ENCODE measurements at regions not wholly inside any gene's neighbourhood (a gene's known extent, or its start where the extent isn't known, plus 50 kb on each side); places are given as distances from the start of the nearest gene placed in this dataset.

DNA sequence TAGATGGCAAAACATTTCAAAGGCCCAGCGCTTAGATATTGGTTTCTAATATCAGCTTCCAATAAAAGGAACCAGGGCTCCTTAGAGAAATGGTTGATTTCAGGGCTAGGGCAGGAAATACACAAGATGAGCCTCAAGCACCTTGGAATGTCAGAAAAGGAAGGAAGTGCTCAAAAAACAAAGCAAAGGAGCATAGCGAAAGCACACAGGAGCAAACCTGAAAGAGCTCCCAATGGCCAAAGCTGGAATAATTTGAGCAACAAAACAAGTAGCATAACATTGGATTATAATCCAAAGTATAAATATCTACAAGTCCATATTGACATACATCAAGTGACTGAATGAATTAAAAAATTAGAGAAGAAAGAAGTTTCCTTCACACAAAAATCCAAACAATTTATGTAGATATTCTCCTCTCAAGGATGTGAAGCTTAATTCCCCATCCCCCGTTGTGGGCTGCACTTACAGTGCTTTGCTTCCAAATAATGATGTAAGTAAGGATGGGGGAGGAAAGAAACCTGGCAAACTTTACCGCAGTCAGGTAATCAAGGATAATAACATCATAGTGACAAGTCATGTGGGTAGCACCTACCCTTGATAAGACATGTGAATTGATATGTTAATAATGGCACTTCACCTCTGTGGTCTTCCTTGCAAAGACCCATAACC is 132.9 kb upstream of the DST start:
- Histone ChIP-seq H3K9me3 (ENCODE audit: low read length) (no peaks in the 10 kb centered on the region), H4K20me1 (ENCODE audit: insufficient read depth, low read length) (no peaks in the 10 kb centered on the region), H3K4me3 (ENCODE audit: low read depth, low read length, poor library complexity, severe bottlenecking) (no peak overlapping the region), H3K4me1 (ENCODE audit: insufficient read depth, low read length, severe bottlenecking) (no peaks in the 10 kb centered on the region), H3K36me3 (ENCODE audit: insufficient read depth, low read length) (no peaks in the 10 kb centered on the region), H3K4me2 (ENCODE audit: low read length) (no peak overlapping the region), H3K27me3 (ENCODE audit: insufficient read depth, low read length) (no peaks in the 10 kb centered on the region), H3F3A (ENCODE audit: insufficient read depth, low read length) (no peaks in the 10 kb centered on the region), H3K27ac (ENCODE audit: low read depth, low read length, poor library complexity, severe bottlenecking) (no peak overlapping the region), H3K79me2 (ENCODE audit: insufficient read depth, low read length) (no peaks in the 10 kb centered on the region), H3K9ac (ENCODE audit: low read length) (no peak overlapping the region), H2AFZ (ENCODE audit: low read length) (no peak overlapping the region), H3K9me2 (ENCODE audit: low read depth, low read length) (no peaks in the 10 kb centered on the region)
- no peak for TF ChIP-seq EZH2 (IDR thresholded peaks at IDR 0.05; ENCODE audit: borderline replicate concordance, low read length)
- TF ChIP-seq CTCF (IDR thresholded peaks at IDR 0.05; ENCODE audit: low read length), result no peak

- Histone ChIP-seq H3K9me2 (ENCODE audit: low read depth, low read length) (no peaks in the 10 kb centered on the region), H3K27me3 (ENCODE audit: insufficient read depth, low read length) (no peaks in the 10 kb centered on the region), H3K36me3 (ENCODE audit: insufficient read depth, low read length) (no peaks in the 10 kb centered on the region), H3K4me3 (ENCODE audit: low read depth, low read length, poor library complexity, severe bottlenecking) (no peak overlapping the region), H3K4me1 (ENCODE audit: insufficient read depth, low read length, severe bottlenecking) (no peaks in the 10 kb centered on the region), H3K9me3 (ENCODE audit: low read length) (no peaks in the 10 kb centered on the region), H3K4me2 (ENCODE audit: low read length) (no peak overlapping the region), H4K20me1 (ENCODE audit: insufficient read depth, low read length) (no peaks in the 10 kb centered on the region), H2AFZ (ENCODE audit: low read length) (no peak overlapping the region), H3K79me2 (ENCODE audit: insufficient read depth, low read length) (no peaks in the 10 kb centered on the region), H3K27ac (ENCODE audit: low read depth, low read length, poor library complexity, severe bottlenecking) (no peak overlapping the region), H3K9ac (ENCODE audit: low read length) (no peak overlapping the region), H3F3A (ENCODE audit: insufficient read depth, low read length) (no peaks in the 10 kb centered on the region)
- TF ChIP-seq CTCF (IDR thresholded peaks at IDR 0.05; ENCODE audit: low read length) (no peak), EZH2 (IDR thresholded peaks at IDR 0.05; ENCODE audit: borderline replicate concordance, low read length) (no peak)
Observed at GRCh38 chr6:56772737-56773184, 130.1 kb upstream of the DST start.

DNA sequence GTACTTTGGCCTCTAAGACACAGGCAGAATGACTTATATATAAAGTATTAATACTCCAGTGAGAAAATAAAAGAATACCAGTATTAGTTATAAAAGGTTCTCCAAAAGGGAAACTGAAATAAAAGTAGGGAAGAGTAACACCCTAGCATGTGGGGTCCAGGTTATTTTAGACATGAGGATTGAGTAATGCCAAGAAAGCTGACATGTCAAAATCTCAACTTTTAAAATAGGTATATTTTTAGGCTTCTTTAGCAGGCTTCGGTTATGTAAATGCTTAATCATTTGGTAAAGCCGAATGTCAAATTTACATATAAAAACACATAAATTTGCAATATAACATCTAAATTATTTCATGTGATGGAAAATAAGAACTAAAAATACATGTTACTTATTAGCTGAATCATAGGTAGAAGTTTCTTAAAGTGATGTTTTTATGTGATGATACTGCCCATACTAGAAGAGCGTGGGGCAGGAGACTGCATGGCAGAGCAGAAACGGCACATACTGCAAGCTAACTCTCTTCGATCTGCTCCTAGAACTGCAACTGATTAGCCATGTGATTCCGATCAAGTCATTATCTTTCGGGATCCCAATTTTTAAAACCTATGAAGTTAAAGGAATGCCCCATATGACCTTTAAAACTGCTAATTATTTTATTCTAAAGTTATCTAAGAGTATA is 129.4 kb upstream of the DST start:
- no peak overlapping the region for H3K9ac ChIP-seq (ENCODE audit: low read length)
- H3K4me1 ChIP-seq (ENCODE audit: insufficient read depth, low read length, severe bottlenecking), result no peaks in the 10 kb centered on the region
- no peaks in the 10 kb centered on the region for H3F3A ChIP-seq (ENCODE audit: insufficient read depth, low read length)
- H4K20me1 ChIP-seq (ENCODE audit: insufficient read depth, low read length), result no peaks in the 10 kb centered on the region
- H2AFZ ChIP-seq (ENCODE audit: low read length), result no peak overlapping the region
- no peak overlapping the region for H3K27ac ChIP-seq (ENCODE audit: low read depth, low read length, poor library complexity, severe bottlenecking)
- H3K36me3 ChIP-seq (ENCODE audit: insufficient read depth, low read length), result no peaks in the 10 kb centered on the region
- H3K4me3 ChIP-seq (ENCODE audit: low read depth, low read length, poor library complexity, severe bottlenecking), result no peak overlapping the region
- no peak overlapping the region for H3K4me2 ChIP-seq (ENCODE audit: low read length)
- no peaks in the 10 kb centered on the region for H3K27me3 ChIP-seq (ENCODE audit: insufficient read depth, low read length)
- TF ChIP-seq EZH2 (IDR thresholded peaks at IDR 0.05; ENCODE audit: borderline replicate concordance, low read length) (no peak), CTCF (IDR thresholded peaks at IDR 0.05; ENCODE audit: low read length) (no peak)
- H3K9me2 ChIP-seq (ENCODE audit: low read depth, low read length), result no peaks in the 10 kb centered on the region
- no peaks in the 10 kb centered on the region for H3K79me2 ChIP-seq (ENCODE audit: insufficient read depth, low read length)
- no peaks in the 10 kb centered on the region for H3K9me3 ChIP-seq (ENCODE audit: low read length)

Data from OCI-LY1 (cell line).